ENCODE measurements at regions not wholly inside any gene's neighbourhood (a gene's known extent, or its start where the extent isn't known, plus 50 kb on each side); places are given as distances from the start of the nearest gene placed in this dataset.

- no peak for TF ChIP-seq CTCF (IDR thresholded peaks at IDR 0.05)
- no peak for TF ChIP-seq POLR2A (IDR thresholded peaks at IDR 0.05)
- no peak for TF ChIP-seq POLR2AphosphoS5 (IDR thresholded peaks at IDR 0.05)
- TF ChIP-seq EP300 (IDR thresholded peaks at IDR 0.05; ENCODE audit: low read depth): no peak
Measured at GRCh38 chr3:4195006-4195405, 108.2 kb upstream of the SETMAR start.

Data from transverse colon (tissue), 4 donors.